GM18951 (cell line): ENCODE measurements at regions not wholly inside any gene's neighbourhood (a gene's known extent, or its start where the extent isn't known, plus 50 kb on each side); places are given as distances from the start of the nearest gene placed in this dataset.

Experiments
- POLR2A ChIP-seq: IDR thresholded peaks from 4 replicates; pipeline ENCODE4 v1.6.1; 2011; ENCODE audit warnings: mild to moderate bottlenecking; ENCODE audit not compliant: insufficient read length, insufficient read depth; ENCODE audit errors: extremely low read depth
- in situ Hi-C: fragments of 300-500 bp; cut with MboI; formaldehyde crosslinking; loops from one replicate; pipeline ENCODE4 v1.12.0; 2022; ENCODE audit warnings: low sequenced_read_pairs, mixed read lengths, inconsistent platforms; ENCODE audit not compliant: unreplicated experiment

DNA sequence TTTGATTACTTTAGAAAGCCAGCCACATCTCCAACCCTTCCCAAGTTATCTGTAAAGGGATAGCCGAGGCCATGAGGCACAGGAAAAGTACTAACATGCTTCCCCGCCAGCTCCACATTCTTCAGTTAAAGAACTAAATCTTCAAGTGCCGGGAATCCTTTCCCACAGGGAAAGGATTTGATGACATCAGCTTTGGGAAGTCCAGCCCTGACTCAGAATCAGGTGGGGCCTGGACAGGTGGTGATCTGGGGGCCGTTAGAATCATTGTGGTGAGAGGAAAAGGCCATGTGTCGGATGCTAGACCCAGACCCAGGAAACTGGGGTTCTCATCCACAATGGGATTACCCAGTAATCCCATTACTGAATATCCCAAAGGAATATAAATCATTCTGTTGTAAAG is 580.0 kb downstream of the QKI start:
- in situ Hi-C loops: no loop called here
- TF ChIP-seq POLR2A: no peak

DNA sequence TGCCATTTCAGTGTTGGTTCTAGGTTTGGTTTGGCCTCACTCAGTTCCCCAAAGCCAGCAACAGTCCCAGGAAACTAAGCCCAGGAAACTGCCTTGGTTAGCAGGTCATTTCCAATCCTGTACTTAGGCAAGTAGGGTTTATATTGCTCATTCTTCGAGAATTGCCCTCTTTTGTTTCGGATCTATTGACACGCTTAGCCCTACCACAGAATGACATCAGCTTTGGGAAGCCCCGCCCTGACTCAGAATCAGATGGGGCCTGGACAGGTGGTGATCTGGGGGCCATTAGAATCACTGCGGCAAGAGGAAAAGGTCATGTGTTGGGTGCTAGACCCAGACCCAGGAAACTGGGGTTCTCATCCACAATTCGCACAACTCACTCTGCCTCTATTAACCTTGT is 578.2 kb downstream of the QKI start:
- TF ChIP-seq POLR2A: no peak
- in situ Hi-C loops: no loop called here

DNA sequence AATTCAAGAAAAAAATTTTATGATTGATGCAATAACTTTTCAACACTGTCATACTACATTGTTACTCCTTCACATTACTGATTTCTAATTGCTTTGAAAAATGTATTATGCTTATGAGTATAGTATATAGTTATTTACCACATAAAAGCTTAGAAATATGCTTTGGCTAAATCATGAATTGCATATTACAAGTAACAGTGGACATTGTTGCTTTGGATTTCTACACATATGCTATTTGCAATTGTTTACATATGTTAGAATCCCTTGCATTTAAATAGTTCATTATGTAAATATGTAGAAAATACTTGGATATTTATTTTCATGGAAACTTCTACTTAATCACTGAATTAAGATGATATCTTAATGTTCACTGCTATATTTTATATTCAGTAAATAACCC is 577.5 kb downstream of the QKI start:
- no peak for TF ChIP-seq POLR2A
- in situ Hi-C loops: no loop called here

DNA sequence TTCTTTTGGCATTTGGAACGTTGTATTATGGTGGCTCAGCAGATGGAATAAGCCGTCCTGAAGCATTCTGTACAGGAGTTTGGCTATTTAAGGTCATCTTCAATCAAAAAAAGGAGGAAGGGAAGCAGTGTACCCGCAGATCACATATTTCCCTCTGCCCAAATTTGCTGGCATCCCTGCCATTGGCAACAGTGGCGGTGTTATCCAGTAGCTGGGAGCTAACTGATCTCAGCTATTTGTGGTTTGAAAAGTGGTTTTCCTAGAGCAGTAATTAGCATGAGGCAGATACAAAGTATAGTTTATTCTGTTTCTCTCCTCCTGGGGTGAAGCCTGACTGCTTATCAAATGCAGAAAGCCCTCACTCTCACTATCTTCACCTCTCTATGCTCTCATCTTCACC is 576.8 kb downstream of the QKI start:
- no peak for TF ChIP-seq POLR2A
- in situ Hi-C loops: no loop called here

DNA sequence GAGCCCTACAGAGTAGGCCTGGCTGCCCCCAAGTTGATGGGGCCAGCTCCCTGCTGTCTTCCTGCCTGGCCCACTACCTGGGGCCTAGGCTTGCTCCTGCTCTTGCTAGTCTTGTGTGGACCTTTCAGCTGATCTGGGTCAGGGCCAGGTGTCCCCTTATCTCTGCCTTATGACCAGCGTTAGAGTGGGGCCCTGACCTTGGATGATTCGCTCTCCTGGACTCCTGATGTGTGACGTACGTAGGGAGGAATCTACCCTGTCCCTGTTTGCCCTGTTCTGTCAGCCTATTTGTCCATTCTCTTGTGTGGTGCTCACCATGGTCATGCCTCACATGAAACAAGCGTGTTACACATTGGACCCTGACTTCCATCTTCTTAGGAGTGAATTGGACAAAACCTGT is 571.8 kb downstream of the QKI start:
- no peak for TF ChIP-seq POLR2A
- in situ Hi-C loops: no loop called here

DNA sequence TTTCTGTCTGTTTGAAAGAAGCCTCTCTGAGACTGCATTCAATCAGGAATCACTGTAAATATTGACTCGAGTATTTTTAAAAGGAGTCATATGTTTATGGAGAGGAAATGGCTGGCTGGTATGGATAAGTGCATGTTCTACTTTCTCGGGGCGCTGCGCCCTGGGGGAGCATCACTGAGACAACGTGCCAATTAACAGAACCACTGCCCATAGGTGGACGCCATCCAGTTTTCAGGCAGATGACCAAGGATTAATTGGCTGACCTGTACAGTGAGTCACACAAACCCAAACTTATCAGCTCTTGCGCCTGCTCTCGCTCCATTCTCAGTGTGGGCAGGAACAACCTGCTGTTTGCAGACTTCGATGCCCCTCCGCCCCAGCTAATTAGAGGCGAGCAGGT is 571.2 kb downstream of the QKI start:
- in situ Hi-C loops: no loop called here
- TF ChIP-seq POLR2A: no peak

DNA sequence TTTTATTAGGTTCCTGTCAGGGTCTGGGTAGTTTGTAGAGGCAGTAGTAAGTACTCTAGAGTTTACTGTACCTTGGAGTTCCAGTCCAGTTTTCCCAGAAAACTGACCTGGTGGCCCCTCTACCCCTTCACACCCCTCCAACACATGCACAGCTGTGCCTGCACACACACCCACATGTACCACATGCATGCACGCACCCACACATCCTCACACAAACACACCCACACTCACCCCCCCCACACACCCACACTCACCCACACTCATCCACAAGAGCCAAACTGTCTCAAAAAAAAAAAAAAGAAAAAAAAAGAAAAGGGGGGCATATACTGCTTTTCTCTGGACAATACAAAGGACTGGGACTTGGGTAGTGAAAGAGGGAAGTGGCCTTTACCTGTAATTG is 570.5 kb downstream of the QKI start:
- no peak for TF ChIP-seq POLR2A
- in situ Hi-C loops: no loop called here

DNA sequence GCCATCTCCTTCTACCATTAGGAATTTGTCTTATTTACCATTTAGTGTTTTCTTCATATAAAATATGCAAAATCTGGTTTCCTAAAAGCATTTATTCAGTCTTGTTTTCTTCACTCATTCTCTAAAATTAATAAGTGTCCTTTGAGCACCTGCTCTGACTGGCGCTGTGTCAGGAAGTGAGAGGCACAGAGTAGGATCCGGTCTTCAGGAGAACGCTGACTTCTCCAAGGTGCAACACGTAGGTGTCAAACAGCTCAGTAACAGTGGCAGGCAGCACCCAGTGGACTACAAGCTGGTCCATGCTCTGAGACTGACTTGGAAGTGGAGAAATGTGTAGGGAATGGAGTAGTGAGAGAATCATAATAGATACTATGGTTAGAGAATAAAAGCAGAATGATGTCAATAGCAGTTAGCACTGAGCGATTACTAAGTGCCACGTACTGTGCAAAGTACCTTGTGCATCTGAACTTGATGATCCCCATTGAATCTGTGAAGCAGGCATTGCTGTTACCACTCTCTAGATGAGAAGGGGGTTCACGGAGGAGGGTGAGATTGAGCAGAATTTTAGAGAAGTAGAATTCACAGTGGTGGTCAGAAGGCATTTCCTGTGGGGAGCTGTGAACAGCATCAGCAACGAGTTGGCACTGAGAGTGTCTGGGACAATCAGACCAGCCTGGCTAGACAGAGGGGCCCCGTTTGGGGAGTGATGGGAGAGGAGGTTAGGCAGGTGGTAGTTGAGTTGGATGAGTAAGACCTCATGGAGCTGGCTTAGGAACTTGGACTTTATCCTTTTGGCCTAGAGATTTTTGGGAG is 569.8 kb downstream of the QKI start:
- no peak for TF ChIP-seq POLR2A
- in situ Hi-C loops: no loop called here

DNA sequence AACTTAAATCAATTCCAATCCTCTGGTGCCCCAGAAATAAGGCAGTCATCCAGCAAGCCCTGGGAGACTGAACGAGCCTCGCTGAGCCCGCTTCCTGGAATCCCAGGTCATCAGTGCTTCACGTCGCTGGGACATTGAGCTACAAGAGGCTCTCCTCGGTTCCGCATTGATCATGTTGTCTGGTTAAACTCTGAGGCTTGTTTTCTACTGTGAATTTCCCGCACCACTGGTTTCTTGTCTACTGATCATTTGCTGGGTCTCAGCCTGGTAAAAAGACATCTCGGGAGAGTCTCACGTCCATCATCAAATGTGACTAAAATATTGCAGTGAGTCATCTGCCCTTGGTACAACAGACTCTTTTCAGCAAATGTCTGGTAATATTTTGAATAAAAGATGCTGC is 569.2 kb downstream of the QKI start:
- no peak for TF ChIP-seq POLR2A
- in situ Hi-C loops: no loop called here

DNA sequence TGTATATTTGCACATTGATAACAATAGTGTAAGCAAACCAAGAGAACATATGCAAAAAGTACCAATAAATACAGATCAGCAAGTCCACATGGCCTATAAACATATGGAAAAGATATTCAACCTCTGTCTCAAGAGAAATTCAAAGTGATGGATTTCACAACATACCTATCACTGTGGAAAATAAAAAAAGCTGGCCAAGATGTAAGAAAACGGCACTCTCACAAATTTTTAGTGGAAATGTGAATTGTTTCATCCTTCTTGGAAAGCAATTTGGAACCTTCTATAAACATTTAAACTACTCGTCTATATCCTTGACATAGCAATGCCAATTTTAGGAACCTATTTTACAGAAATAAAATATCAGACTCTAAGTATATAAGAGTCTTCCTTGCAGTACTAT is 559.8 kb downstream of the QKI start:
- TF ChIP-seq POLR2A: no peak
- in situ Hi-C loops: loop anchor here (25.0 kb wide), 1 partner anchor 812 kb away; no protein-coding TSS in a partner anchor

DNA sequence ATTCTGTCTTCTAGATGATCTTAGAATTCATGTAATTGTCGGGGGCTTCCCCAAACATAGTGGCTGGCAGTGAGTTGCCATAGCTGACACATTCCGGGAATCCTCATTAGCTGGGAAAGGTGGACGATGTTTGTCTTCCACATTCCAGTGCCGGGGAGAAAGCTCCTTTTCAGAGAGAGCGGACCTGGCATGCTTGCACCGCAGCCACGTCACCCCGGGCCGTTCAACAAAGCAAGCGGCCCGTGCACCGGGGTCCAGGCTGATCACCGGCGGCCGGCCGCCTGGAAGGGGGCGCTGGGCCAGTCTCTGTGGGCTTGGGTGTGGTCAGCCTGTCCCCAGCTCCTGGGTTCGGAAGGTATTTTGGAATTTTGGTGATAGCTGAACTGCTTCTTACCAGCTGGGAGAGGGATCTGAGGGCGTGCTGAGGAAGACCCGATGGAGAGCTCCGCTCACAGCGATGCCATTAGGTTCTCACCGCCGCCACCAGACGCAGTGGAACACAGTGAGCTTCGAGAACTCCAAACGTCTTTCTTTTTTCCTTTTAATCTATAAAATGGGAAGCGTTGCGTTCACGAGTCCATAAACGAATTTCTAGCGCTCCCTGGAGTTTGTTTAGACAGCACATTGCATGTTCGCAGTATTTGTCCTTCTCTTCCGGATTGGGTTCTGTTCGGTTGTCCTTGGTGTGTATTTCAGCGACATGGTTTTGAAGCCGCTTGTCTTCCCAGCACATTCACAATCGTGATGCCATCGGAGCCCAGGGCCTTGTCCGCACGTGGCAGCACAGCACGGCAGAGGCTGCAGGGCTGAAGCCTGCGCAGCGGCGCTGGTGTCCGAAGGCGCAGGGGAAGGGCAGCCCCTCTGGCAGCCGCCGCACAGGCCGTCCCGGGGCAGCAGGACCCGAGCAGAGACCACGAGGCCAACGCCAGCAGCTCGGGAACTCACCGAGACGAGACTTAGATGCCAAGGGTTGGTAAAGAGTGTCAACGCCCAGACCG is 557.6 kb downstream of the QKI start:
- in situ Hi-C loops: loop anchor here (25.0 kb wide), 1 partner anchor 810 kb away; no protein-coding TSS in a partner anchor
- TF ChIP-seq POLR2A: no peak

DNA sequence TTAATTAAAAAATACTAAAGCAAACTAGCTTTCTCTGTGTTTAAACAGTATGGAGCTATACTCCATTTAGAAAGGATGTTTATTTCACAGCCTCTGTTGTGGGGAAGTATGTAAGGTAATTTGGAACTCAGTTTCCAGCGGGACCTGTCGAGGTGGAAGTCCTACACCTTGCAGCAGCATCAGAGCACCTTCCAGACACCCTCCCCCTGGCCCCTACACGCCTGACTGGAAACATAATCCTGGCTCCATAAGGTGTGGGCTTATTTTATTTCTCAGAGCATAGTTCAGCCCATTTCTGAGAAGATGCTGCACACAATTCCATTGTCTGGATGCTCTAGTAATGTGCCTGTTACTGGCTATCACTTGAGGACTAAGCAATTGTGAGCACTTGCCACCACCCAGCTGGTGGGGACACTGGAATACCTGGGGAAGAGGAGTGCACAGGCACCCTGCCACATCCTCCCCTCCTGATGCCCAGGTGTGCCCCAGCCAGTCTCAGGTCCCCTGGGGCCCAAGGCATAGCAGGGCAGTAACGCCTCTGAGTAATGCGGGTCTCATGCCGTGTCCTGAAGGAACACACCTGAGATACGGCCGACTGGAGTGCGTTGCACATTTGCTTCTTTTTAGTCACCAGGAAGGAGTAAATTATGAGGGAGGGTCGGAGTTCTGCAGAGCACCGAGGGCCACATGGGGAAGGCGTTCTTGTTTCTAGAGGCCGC is 556.5 kb downstream of the QKI start:
- in situ Hi-C loops: loop anchor here (25.0 kb wide), 1 partner anchor 809 kb away; no protein-coding TSS in a partner anchor
- no peak for TF ChIP-seq POLR2A
